ENCODE measurements at regions not wholly inside any gene's neighbourhood (a gene's known extent, or its start where the extent isn't known, plus 50 kb on each side); places are given as distances from the start of the nearest gene placed in this dataset.

DNA sequence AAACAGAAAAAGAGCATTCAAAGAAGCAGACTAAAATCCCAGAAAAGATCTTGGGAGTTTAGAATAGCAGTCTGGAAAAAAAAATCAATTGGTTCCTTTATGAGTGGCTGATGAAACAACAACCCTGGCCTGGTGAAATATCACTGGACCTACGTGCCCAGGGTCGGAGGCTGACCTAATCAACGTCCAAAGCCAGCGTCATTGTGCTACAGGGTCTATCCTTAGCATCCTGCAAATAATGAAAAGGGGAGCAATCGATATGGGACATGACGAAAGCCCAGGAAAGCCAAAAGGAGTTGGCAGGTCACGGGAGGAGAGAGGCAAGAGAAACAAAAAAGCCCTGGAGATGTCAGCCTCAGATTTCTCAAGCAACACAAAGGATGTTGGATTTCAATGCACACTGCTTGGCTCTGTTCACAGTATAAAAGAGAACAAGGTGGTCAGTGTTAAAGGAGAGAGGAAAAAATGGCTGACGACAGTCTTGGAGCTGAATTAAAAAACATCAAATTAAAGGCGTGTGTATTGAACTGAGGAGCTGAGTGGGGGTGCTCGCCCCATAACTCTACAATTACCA lies 148.8 kb downstream of the BLID start:
- no peak for TF ChIP-seq TAF1 (IDR thresholded peaks at IDR 0.05; ENCODE audit: low read depth)
- no peak for TF ChIP-seq RAD21 (conservative IDR thresholded peaks at IDR 0.05)
- TF ChIP-seq POLR2AphosphoS5 (IDR thresholded peaks at IDR 0.05): no peak
- no peak for TF ChIP-seq EP300 (conservative IDR thresholded peaks at IDR 0.05; ENCODE audit: poor library complexity, severe bottlenecking)
- TF ChIP-seq, protein P1, sequence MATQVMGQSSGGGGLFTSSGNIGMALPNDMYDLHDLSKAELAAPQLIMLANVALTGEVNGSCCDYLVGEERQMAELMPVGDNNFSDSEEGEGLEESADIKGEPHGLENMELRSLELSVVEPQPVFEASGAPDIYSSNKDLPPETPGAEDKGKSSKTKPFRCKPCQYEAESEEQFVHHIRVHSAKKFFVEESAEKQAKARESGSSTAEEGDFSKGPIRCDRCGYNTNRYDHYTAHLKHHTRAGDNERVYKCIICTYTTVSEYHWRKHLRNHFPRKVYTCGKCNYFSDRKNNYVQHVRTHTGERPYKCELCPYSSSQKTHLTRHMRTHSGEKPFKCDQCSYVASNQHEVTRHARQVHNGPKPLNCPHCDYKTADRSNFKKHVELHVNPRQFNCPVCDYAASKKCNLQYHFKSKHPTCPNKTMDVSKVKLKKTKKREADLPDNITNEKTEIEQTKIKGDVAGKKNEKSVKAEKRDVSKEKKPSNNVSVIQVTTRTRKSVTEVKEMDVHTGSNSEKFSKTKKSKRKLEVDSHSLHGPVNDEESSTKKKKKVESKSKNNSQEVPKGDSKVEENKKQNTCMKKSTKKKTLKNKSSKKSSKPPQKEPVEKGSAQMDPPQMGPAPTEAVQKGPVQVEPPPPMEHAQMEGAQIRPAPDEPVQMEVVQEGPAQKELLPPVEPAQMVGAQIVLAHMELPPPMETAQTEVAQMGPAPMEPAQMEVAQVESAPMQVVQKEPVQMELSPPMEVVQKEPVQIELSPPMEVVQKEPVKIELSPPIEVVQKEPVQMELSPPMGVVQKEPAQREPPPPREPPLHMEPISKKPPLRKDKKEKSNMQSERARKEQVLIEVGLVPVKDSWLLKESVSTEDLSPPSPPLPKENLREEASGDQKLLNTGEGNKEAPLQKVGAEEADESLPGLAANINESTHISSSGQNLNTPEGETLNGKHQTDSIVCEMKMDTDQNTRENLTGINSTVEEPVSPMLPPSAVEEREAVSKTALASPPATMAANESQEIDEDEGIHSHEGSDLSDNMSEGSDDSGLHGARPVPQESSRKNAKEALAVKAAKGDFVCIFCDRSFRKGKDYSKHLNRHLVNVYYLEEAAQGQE (IDR thresholded peaks at IDR 0.05; ENCODE audit: borderline replicate concordance): no peak
- no peak for TF ChIP-seq EZH2 (IDR thresholded peaks at IDR 0.05; ENCODE audit: borderline replicate concordance, insufficient read depth, low read length, poor library complexity, severe bottlenecking)
- no peak for TF ChIP-seq SMC3 (conservative IDR thresholded peaks at IDR 0.05; ENCODE audit: poor library complexity)
- TF ChIP-seq, protein P2, sequence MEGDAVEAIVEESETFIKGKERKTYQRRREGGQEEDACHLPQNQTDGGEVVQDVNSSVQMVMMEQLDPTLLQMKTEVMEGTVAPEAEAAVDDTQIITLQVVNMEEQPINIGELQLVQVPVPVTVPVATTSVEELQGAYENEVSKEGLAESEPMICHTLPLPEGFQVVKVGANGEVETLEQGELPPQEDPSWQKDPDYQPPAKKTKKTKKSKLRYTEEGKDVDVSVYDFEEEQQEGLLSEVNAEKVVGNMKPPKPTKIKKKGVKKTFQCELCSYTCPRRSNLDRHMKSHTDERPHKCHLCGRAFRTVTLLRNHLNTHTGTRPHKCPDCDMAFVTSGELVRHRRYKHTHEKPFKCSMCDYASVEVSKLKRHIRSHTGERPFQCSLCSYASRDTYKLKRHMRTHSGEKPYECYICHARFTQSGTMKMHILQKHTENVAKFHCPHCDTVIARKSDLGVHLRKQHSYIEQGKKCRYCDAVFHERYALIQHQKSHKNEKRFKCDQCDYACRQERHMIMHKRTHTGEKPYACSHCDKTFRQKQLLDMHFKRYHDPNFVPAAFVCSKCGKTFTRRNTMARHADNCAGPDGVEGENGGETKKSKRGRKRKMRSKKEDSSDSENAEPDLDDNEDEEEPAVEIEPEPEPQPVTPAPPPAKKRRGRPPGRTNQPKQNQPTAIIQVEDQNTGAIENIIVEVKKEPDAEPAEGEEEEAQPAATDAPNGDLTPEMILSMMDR (IDR thresholded peaks at IDR 0.05; ENCODE audit: poor library complexity, severe bottlenecking): no peak
- no peak for TF ChIP-seq MXI1 (conservative IDR thresholded peaks at IDR 0.05; ENCODE audit: poor library complexity, severe bottlenecking)
- Histone ChIP-seq H2AFZ (ENCODE audit: low read depth, low read length) (no peak overlapping the region), H3K9me3 (ENCODE audit: low read length) (no peaks in the 10 kb centered on the region), H3K27ac (ENCODE audit: low read length) (no peak overlapping the region), H3K79me2 (replicated peaks; ENCODE audit: insufficient read depth, low read length) (no peaks in the 10 kb centered on the region), H3K4me2 (ENCODE audit: low read length) (no peak overlapping the region), H3K27me3 (ENCODE audit: insufficient read depth, low read depth, low read length) (no peaks in the 10 kb centered on the region), H3K4me3 (ENCODE audit: low read length) (no peak overlapping the region), H4K20me1 (ENCODE audit: insufficient read depth) (no peaks in the 10 kb centered on the region), H3K36me3 (ENCODE audit: insufficient read depth, low read length) (no peaks in the 10 kb centered on the region), H3K9me2 (ENCODE audit: insufficient read depth, low read length) (no peaks in the 10 kb centered on the region), H3K9ac (ENCODE audit: low read length) (no peak overlapping the region), H3F3A (ENCODE audit: insufficient read depth, low read length, poor library complexity, severe bottlenecking) (no peaks in the 10 kb centered on the region)

DNA sequence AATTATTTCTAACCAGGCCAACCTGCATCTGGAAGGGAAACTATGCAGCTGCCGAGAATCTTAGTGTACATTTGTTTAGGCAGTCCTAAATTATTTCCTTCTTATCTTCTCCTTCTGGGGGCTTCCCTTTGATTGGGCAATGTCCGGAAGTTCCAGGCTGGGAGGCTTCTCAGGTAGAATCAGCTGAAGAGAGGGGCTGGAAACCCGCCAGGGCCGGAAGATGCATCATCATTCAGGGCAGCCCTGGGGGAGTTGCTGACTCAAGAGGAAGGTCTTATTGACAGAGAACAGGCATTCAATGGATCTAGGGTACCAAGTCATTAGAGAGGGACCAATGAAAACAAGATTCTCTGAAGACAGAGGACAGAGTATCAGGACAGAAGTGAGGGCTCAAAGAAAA lies 150.7 kb downstream of the BLID start:
- no peaks in the 10 kb centered on the region for H3K9me3 ChIP-seq (ENCODE audit: low read length)
- H3K4me2 ChIP-seq (ENCODE audit: low read length): no peak overlapping the region
- no peaks in the 10 kb centered on the region for H3K36me3 ChIP-seq (ENCODE audit: insufficient read depth, low read length)
- H3K9me2 ChIP-seq (ENCODE audit: insufficient read depth, low read length): no peaks in the 10 kb centered on the region
- H3K79me2 ChIP-seq (replicated peaks; ENCODE audit: insufficient read depth, low read length): no peaks in the 10 kb centered on the region
- TF ChIP-seq TAF1 (IDR thresholded peaks at IDR 0.05; ENCODE audit: low read depth) (no peak), SMC3 (conservative IDR thresholded peaks at IDR 0.05; ENCODE audit: poor library complexity) (no peak), EP300 (conservative IDR thresholded peaks at IDR 0.05; ENCODE audit: poor library complexity, severe bottlenecking) (no peak)
- TF ChIP-seq, protein P1 (IDR thresholded peaks at IDR 0.05; ENCODE audit: borderline replicate concordance): no peak
- TF ChIP-seq, protein P2 (IDR thresholded peaks at IDR 0.05; ENCODE audit: poor library complexity, severe bottlenecking): no peak
- no peak overlapping the region for H3K4me3 ChIP-seq (ENCODE audit: low read length)
- no peak overlapping the region for H3K27ac ChIP-seq (ENCODE audit: low read length)
- H4K20me1 ChIP-seq (ENCODE audit: insufficient read depth): no peaks in the 10 kb centered on the region
- no peaks in the 10 kb centered on the region for H3F3A ChIP-seq (ENCODE audit: insufficient read depth, low read length, poor library complexity, severe bottlenecking)
- no peak overlapping the region for H3K9ac ChIP-seq (ENCODE audit: low read length)
- H2AFZ ChIP-seq (ENCODE audit: low read depth, low read length): no peak overlapping the region
- H3K27me3 ChIP-seq (ENCODE audit: insufficient read depth, low read depth, low read length): no peaks in the 10 kb centered on the region

All from neural cell (in vitro differentiated cells).